Hepatocyte (in vitro differentiated cells): ENCODE measurements at regions not wholly inside any gene's neighbourhood (a gene's known extent, or its start where the extent isn't known, plus 50 kb on each side); places are given as distances from the start of the nearest gene placed in this dataset.

Source experiments
- EZH2 ChIP-seq: fragments of 200-600 bp; sonication (generic); IDR thresholded peaks from 2 replicates; pipeline ENCODE4 v1.6.1; 2016; ENCODE audit warnings: antibody characterized with exemption, mild to moderate bottlenecking, borderline replicate concordance
- TF ChIP-seq, protein P1 (sequence below): fragments of 200-600 bp; sonication (generic); IDR thresholded peaks from 2 replicates; pipeline ENCODE4 v1.5.1; 2016; ENCODE audit warnings: antibody characterized with exemption, mild to moderate bottlenecking; ENCODE audit not compliant: poor library complexity

DNA sequence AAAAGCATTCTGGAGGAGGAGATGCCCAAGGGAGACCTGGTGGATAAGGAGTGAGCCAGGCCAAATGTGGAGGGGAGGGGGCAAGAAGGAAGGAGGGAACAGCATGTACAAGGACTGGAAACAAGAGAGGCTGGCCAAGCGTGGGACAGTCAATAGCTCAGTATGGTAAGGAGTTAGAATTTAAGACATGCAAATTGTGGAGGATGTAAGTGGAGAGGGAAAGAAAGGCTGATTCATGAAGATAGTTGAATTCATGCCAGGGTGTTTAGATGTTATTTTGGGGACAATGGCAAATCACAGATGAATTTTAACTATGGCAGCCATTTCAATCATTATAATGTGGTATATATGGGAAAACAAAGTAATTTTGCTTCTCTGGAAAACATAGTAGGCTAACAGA, 462.3 kb downstream of the MEIS1 start:
- TF ChIP-seq, protein P1, sequence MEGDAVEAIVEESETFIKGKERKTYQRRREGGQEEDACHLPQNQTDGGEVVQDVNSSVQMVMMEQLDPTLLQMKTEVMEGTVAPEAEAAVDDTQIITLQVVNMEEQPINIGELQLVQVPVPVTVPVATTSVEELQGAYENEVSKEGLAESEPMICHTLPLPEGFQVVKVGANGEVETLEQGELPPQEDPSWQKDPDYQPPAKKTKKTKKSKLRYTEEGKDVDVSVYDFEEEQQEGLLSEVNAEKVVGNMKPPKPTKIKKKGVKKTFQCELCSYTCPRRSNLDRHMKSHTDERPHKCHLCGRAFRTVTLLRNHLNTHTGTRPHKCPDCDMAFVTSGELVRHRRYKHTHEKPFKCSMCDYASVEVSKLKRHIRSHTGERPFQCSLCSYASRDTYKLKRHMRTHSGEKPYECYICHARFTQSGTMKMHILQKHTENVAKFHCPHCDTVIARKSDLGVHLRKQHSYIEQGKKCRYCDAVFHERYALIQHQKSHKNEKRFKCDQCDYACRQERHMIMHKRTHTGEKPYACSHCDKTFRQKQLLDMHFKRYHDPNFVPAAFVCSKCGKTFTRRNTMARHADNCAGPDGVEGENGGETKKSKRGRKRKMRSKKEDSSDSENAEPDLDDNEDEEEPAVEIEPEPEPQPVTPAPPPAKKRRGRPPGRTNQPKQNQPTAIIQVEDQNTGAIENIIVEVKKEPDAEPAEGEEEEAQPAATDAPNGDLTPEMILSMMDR, result no peak
- TF ChIP-seq EZH2, result no peak
